Endothelial cell of umbilical vein (primary cell): ENCODE measurements at regions not wholly inside any gene's neighbourhood (a gene's known extent, or its start where the extent isn't known, plus 50 kb on each side); places are given as distances from the start of the nearest gene placed in this dataset.

Experiments
- BruUV-seq: library from RNA; stranded (reverse); fragments of 400-500 nt; replicated peaks from 2 replicates; lab custom pipeline; 2021; lab: Mats Ljungman, UMichigan
- CTCF ChIA-PET: fragments of 300-600, 350-600 bp; sonication (Branson Sonifier 250); formaldehyde crosslinking; loops from one replicate; lab custom pipeline; 2021; ENCODE audit warnings: antibody characterized with exemption, inconsistent platforms; lab: Charles Lee
- POLR2A ChIA-PET: fragments of 300-600, 350-600 bp; sonication (Branson Sonifier 250); formaldehyde crosslinking; loops from one replicate; lab custom pipeline; 2021; ENCODE audit warnings: antibody characterized with exemption, inconsistent platforms; lab: Charles Lee
- DNase-seq: peaks from one replicate; pipeline ENCODE4 v3.0.0-alpha.2; 2011; ENCODE audit warnings: low read depth, low spot score
- FAIRE-seq: peaks from 2 replicates; lab custom pipeline; 2011; peaks lifted over from hg19 to GRCh38; lab: Jason Lieb, UNC
- H2AFZ ChIP-seq: 2 replicates; pipeline ENCODE4 v1.6.0; 2012; ENCODE audit warnings: low read depth, low read length, control low read depth, inconsistent platforms
- H3K27ac ChIP-seq: 2 replicates; pipeline ENCODE4 v1.5.1; 2011; ENCODE audit warnings: low read depth, mild to moderate bottlenecking, control low read depth, low read length, moderate library complexity; ENCODE audit not compliant: insufficient read depth
- H3K27me3 ChIP-seq, 2 experiments: 2 replicates each; pipeline versions ENCODE4 v1.6.0 to v1.6.1; 2011; ENCODE audit warnings: low read length in 2 of 2, mixed read lengths in 1 of 2; ENCODE audit not compliant: control insufficient read depth in 2 of 2, insufficient read depth in 2 of 2
- H3K36me3 ChIP-seq, 2 experiments: 2 replicates in 1 of 2; 3 replicates in 1 of 2; pipeline ENCODE4 v1.5.1; 2011; ENCODE audit warnings: low read length in 2 of 2, mild to moderate bottlenecking in 1 of 2, moderate library complexity in 1 of 2; ENCODE audit not compliant: control insufficient read depth in 2 of 2, insufficient read depth in 2 of 2; ENCODE audit errors: extremely low read depth in 1 of 2
- H3K4me1 ChIP-seq: 3 replicates; pipeline ENCODE4 v1.5.1; 2011; ENCODE audit warnings: mild to moderate bottlenecking, low read length; ENCODE audit not compliant: control insufficient read depth, insufficient read depth; ENCODE audit errors: extremely low read depth
- H3K4me2 ChIP-seq: 2 replicates; pipeline ENCODE4 v1.6.1; 2011; ENCODE audit warnings: low read length, control low read depth, mixed read lengths; ENCODE audit not compliant: insufficient read depth
- H3K4me3 ChIP-seq, 3 experiments: fragments of 200-600 bp in 1 of 3; sonication (generic), shearing (Covaris generic) in 1 of 3; replicated peaks in 1 of 3; 2 replicates each; pipeline ENCODE4 v1.5.1; 2011 to 2016; ENCODE audit warnings: control low read depth in 3 of 3, low read length in 3 of 3, mild to moderate bottlenecking in 2 of 3, inconsistent platforms in 1 of 3, low read depth in 1 of 3, moderate library complexity in 1 of 3; ENCODE audit not compliant: insufficient read depth in 1 of 3
- H3K79me2 ChIP-seq: 2 replicates; pipeline ENCODE4 v1.6.0; 2012; ENCODE audit warnings: low read length, inconsistent platforms; ENCODE audit not compliant: control insufficient read depth, insufficient read depth
- H3K9ac ChIP-seq: replicated peaks from 2 replicates; pipeline ENCODE3; 2011; ENCODE audit warnings: low read length, control low read depth; ENCODE audit not compliant: insufficient read depth; ENCODE audit errors: extremely low read depth
- H3K9me1 ChIP-seq: replicated peaks from 3 replicates; pipeline ENCODE4 v1.6.0; 2011; ENCODE audit warnings: mild to moderate bottlenecking, low read length; ENCODE audit not compliant: control insufficient read depth, insufficient read depth; ENCODE audit errors: extremely low read depth
- H3K9me3 ChIP-seq: replicated peaks from 2 replicates; pipeline ENCODE4 v1.5.1; 2012; ENCODE audit warnings: low read length, inconsistent platforms; ENCODE audit not compliant: control insufficient read depth, insufficient read depth
- H4K20me1 ChIP-seq: replicated peaks from 2 replicates; pipeline ENCODE3; 2011; ENCODE audit warnings: mild to moderate bottlenecking, low read length; ENCODE audit not compliant: control insufficient read depth, insufficient read depth; ENCODE audit errors: extremely low read depth
- EZH2 ChIP-seq: IDR thresholded peaks from 2 replicates; pipeline ENCODE4 v1.6.1; 2012; ENCODE audit warnings: borderline replicate concordance, low read depth, mild to moderate bottlenecking, moderate library complexity, low read length, inconsistent platforms; ENCODE audit not compliant: severe bottlenecking
- JUN ChIP-seq: IDR thresholded peaks from 2 replicates; pipeline ENCODE4 v1.6.1; 2011; ENCODE audit warnings: borderline replicate concordance, low read depth; ENCODE audit not compliant: insufficient read length, insufficient read depth
- MYC ChIP-seq: IDR thresholded peaks from one replicate; pipeline ENCODE4 v1.6.1; 2011; ENCODE audit warnings: mild to moderate bottlenecking, low read depth, low read length
- POLR2A ChIP-seq: IDR thresholded peaks from 2 replicates; pipeline ENCODE4 v1.6.1; 2012; ENCODE audit warnings: low read depth, mild to moderate bottlenecking, control low read depth, low read length
- POLR2AphosphoS5 ChIP-seq: IDR thresholded peaks from 2 replicates; pipeline ENCODE4 v1.6.1; 2012; ENCODE audit warnings: low read depth, mild to moderate bottlenecking, control low read depth, low read length, moderate library complexity; ENCODE audit not compliant: insufficient read depth
- dilution Hi-C: fragments of 300-500 bp; cut with MboI; formaldehyde crosslinking; loops from one replicate; pipeline ENCODE4 v1.15.0; 2019; ENCODE audit warnings: low sequenced_read_pairs; ENCODE audit not compliant: extremely low pct_ligation_motif_present
- intact Hi-C: fragments of 100-400 bp; cut with micrococcal nuclease; formaldehyde crosslinking; loops from one replicate; pipeline ENCODE4 v1.10.0; 2022
- TF ChIP-seq, protein P1 (sequence below), 2 donors: IDR thresholded peaks; 1 replicate in 1 of 2; 2 replicates in 1 of 2; pipeline ENCODE4 v1.5.1; 2011; ENCODE audit warnings: low read length in 2 of 2, mild to moderate bottlenecking in 2 of 2, moderate library complexity in 2 of 2, control low read depth in 1 of 2, inconsistent platforms in 1 of 2, low read depth in 1 of 2; ENCODE audit not compliant: insufficient read depth in 1 of 2; ENCODE audit errors: extremely low read depth in 1 of 2

GRCh38 chr20:52004018-52004417 is 187.6 kb downstream of the ZFP64 start:
- H3K9ac ChIP-seq = no peak overlapping the region
- H3K4me2 ChIP-seq = no peak overlapping the region
- H3K9me3 ChIP-seq = no peaks in the 10 kb centered on the region
- FAIRE-seq (no peak), DNase-seq (no peak)
- no peak overlapping the region for H3K27ac ChIP-seq
- intact Hi-C loops = no loop called here
- dilution Hi-C loops = no loop called here
- H4K20me1 ChIP-seq = no peaks in the 10 kb centered on the region
- no peaks in the 10 kb centered on the region for H3K9me1 ChIP-seq
- H3K27me3 ChIP-seq = no peaks in the 10 kb centered on the region
- no peaks in the 10 kb centered on the region for H3K79me2 ChIP-seq
- no peak overlapping the region for H2AFZ ChIP-seq
- peaks cover 17% of the 10 kb centered on the region for H3K4me1 ChIP-seq
- TF ChIP-seq EZH2 = no peak
- TF ChIP-seq JUN = no peak
- ChIA-PET CTCF (no interaction called here), POLR2A (no interaction called here)
- BruUV-seq = no TSS peak
- H3K36me3 ChIP-seq = no peaks in the 10 kb centered on the region
- no peak overlapping the region for H3K4me3 ChIP-seq

DNA sequence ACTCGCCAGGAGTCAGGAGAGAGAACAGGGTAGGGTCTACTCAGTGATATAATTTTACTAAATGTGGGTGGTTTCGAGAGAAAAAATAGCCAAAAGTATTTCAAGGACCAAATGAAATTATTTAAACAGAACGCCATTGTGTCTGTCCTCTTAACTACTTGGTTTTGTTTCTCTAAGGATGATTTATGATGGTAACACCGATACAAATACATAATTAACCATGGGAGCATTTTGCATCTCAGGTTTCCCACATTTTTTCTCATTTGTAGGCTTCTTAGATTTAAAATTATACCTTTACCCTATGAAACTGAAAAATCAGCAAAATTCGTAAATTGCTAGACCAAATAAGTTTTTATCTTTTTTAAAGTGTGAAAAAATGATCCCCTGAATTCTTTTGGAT is 188.2 kb downstream of the ZFP64 start:
- DNase-seq (no peak), FAIRE-seq (no peak)
- POLR2A ChIA-PET = no interaction called here
- intact Hi-C loops (no loop called here), dilution Hi-C loops (no loop called here)
- Histone ChIP-seq H2AFZ (no peak overlapping the region), H3K9me3 (no peaks in the 10 kb centered on the region), H3K36me3 (no peaks in the 10 kb centered on the region), H3K4me2 (no peak overlapping the region), H3K27me3 (no peaks in the 10 kb centered on the region), H3K4me3 (no peak overlapping the region), H3K9ac (no peak overlapping the region), H3K27ac (no peak overlapping the region), H4K20me1 (no peaks in the 10 kb centered on the region), H3K9me1 (no peaks in the 10 kb centered on the region), H3K79me2 (no peaks in the 10 kb centered on the region), H3K4me1 (peaks cover 17% of the 10 kb centered on the region)
- BruUV-seq = no TSS peak
- TF ChIP-seq POLR2A (no peak), POLR2AphosphoS5 (no peak), EZH2 (no peak), JUN (no peak), MYC (no peak)
- TF ChIP-seq, protein P1, sequence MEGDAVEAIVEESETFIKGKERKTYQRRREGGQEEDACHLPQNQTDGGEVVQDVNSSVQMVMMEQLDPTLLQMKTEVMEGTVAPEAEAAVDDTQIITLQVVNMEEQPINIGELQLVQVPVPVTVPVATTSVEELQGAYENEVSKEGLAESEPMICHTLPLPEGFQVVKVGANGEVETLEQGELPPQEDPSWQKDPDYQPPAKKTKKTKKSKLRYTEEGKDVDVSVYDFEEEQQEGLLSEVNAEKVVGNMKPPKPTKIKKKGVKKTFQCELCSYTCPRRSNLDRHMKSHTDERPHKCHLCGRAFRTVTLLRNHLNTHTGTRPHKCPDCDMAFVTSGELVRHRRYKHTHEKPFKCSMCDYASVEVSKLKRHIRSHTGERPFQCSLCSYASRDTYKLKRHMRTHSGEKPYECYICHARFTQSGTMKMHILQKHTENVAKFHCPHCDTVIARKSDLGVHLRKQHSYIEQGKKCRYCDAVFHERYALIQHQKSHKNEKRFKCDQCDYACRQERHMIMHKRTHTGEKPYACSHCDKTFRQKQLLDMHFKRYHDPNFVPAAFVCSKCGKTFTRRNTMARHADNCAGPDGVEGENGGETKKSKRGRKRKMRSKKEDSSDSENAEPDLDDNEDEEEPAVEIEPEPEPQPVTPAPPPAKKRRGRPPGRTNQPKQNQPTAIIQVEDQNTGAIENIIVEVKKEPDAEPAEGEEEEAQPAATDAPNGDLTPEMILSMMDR (IDR thresholded peaks at IDR 0.05; ENCODE audit: extremely low read depth in 1 of 2, insufficient read depth in 1 of 2, low read depth in 1 of 2, low read length in 2 of 2) = no peak
- CTCF ChIA-PET = no interaction called here
